Spleen (tissue), 7 donors: ENCODE measurements at regions not wholly inside any gene's neighbourhood (a gene's known extent, or its start where the extent isn't known, plus 50 kb on each side); places are given as distances from the start of the nearest gene placed in this dataset.

Source experiments
- POLR2A ChIP-seq, 3 donors: fragments of 450-650 bp; IDR thresholded peaks; one replicate each; pipeline ENCODE4 v1.5.1; 2017; ENCODE audit warnings: antibody characterized with exemption in 3 of 3, mild to moderate bottlenecking in 1 of 3
- POLR2AphosphoS5 ChIP-seq, 3 donors: sonication (generic); formaldehyde crosslinking; IDR thresholded peaks; one replicate each; pipeline ENCODE4 v1.5.1; 2017; ENCODE audit warnings: antibody characterized with exemption in 3 of 3
- TF ChIP-seq, protein P1 (sequence below), 11 experiments: fragments of 200-600 bp in 7 of 11; fragments of 450-650 bp in 4 of 11; sonication (generic) in 4 of 11; IDR thresholded peaks in 8 of 11; conservative IDR thresholded peaks in 3 of 11; 1 replicate in 7 of 11; 2 replicates in 4 of 11; pipeline versions ENCODE4 v1.4.0 to v1.8.0; 2016 to 2021; ENCODE audit warnings: antibody characterized with exemption in 11 of 11, inconsistent platforms in 4 of 11, mild to moderate bottlenecking in 1 of 11
- donor health status: DM: no; HTN: no; CAD: no; lungs with moderate emphysema.
- donor health status: DM: no; HTN: no; CAD: no.
- donor health status: DM: no; HTN: no; CAD: no.

DNA sequence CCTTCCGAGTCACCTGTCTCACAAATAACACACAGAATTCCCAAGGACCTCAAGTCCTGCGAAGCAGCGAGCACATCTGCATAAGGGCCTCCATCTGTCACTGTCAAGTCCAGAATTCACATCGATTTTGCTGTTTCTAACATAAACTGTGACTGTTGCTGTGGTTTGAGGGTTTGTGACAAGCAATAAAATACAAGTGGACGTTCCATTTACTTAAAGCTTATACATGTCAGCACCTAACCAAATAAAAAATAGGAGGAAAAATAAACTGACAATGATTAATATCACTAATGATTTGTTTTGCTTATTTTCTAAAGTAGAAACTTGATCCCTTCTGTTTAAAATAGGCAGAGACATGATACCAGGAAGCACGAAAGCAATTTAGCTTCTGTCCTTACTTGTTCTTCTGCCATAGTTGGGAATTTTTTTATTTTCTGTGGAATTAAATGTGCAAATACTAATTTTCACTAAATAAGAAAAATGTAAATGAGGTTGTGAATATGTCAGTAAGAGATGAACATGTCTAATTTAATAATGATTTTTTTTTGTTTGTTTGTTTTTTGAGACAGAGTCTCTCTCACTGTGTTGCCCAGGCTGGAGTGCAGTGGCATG lies 279.1 kb downstream of the FGF9 start:
- no peak for TF ChIP-seq POLR2AphosphoS5 (IDR thresholded peaks at IDR 0.05)
- no peak for TF ChIP-seq POLR2A (IDR thresholded peaks at IDR 0.05)
- TF ChIP-seq, protein P1, sequence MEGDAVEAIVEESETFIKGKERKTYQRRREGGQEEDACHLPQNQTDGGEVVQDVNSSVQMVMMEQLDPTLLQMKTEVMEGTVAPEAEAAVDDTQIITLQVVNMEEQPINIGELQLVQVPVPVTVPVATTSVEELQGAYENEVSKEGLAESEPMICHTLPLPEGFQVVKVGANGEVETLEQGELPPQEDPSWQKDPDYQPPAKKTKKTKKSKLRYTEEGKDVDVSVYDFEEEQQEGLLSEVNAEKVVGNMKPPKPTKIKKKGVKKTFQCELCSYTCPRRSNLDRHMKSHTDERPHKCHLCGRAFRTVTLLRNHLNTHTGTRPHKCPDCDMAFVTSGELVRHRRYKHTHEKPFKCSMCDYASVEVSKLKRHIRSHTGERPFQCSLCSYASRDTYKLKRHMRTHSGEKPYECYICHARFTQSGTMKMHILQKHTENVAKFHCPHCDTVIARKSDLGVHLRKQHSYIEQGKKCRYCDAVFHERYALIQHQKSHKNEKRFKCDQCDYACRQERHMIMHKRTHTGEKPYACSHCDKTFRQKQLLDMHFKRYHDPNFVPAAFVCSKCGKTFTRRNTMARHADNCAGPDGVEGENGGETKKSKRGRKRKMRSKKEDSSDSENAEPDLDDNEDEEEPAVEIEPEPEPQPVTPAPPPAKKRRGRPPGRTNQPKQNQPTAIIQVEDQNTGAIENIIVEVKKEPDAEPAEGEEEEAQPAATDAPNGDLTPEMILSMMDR (IDR thresholded peaks at IDR 0.05 in 8 of 11, conservative IDR thresholded peaks at IDR 0.05 in 3 of 11), result no peak
